Esophagus muscularis mucosa (tissue), 3 donors: ENCODE measurements at regions not wholly inside any gene's neighbourhood (a gene's known extent, or its start where the extent isn't known, plus 50 kb on each side); places are given as distances from the start of the nearest gene placed in this dataset.

Experiments
- EP300 ChIP-seq: sonication (generic); formaldehyde crosslinking; IDR thresholded peaks from one replicate; pipeline ENCODE4 v1.6.1; 2017; ENCODE audit warnings: antibody characterized with exemption
- TF ChIP-seq, protein P1 (sequence below), 3 experiments: fragments of 200-600 bp in 2 of 3; fragments of 450-650 bp in 1 of 3; sonication (generic) in 2 of 3; IDR thresholded peaks; one replicate each; pipeline ENCODE4 v1.5.1; 2017 to 2019; ENCODE audit warnings: antibody characterized with exemption in 3 of 3, mild to moderate bottlenecking in 2 of 3, moderate library complexity in 1 of 3

- TF ChIP-seq EP300: no peak
- TF ChIP-seq, protein P1, sequence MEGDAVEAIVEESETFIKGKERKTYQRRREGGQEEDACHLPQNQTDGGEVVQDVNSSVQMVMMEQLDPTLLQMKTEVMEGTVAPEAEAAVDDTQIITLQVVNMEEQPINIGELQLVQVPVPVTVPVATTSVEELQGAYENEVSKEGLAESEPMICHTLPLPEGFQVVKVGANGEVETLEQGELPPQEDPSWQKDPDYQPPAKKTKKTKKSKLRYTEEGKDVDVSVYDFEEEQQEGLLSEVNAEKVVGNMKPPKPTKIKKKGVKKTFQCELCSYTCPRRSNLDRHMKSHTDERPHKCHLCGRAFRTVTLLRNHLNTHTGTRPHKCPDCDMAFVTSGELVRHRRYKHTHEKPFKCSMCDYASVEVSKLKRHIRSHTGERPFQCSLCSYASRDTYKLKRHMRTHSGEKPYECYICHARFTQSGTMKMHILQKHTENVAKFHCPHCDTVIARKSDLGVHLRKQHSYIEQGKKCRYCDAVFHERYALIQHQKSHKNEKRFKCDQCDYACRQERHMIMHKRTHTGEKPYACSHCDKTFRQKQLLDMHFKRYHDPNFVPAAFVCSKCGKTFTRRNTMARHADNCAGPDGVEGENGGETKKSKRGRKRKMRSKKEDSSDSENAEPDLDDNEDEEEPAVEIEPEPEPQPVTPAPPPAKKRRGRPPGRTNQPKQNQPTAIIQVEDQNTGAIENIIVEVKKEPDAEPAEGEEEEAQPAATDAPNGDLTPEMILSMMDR (IDR thresholded peaks at IDR 0.05): no peak
These were observed 517.0 kb downstream of the ZIC3 start for GRCh38 chrX:138082896-138083295.
